Mucosa of descending colon (tissue), 3 donors: ENCODE measurements at regions not wholly inside any gene's neighbourhood (a gene's known extent, or its start where the extent isn't known, plus 50 kb on each side); places are given as distances from the start of the nearest gene placed in this dataset.

ENCODE experiments used
- ATAC-seq: fragments of 200-7000 bp; cut with Tn5 transposase; one replicate; pipeline ENCODE4 v1.9.1; 2020; ENCODE audit warnings: mild to moderate bottlenecking, moderate library complexity
- DNase-seq, 3 donors: peaks; one replicate each; pipeline ENCODE4 v3.0.0-alpha.2; 2020
- H3K36me3 ChIP-seq: fragments of 200-600 bp; one replicate; pipeline ENCODE4 v1.8.0; 2021; ENCODE audit warnings: low read depth, mild to moderate bottlenecking
- H3K4me1 ChIP-seq: fragments of 200-600 bp; one replicate; pipeline ENCODE4 v1.8.0; 2021; ENCODE audit warnings: low read depth, mild to moderate bottlenecking
- H3K4me3 ChIP-seq: fragments of 200-600 bp; one replicate; pipeline ENCODE4 v1.8.0; 2021; ENCODE audit warnings: mild to moderate bottlenecking
- H3K9me3 ChIP-seq: fragments of 200-600 bp; one replicate; pipeline ENCODE4 v1.8.0; 2021; ENCODE audit warnings: mild to moderate bottlenecking
- CTCF ChIP-seq: fragments of 200-600 bp; IDR thresholded peaks from one replicate; pipeline ENCODE4 v1.8.0; 2022; ENCODE audit warnings: antibody characterized with exemption, mild to moderate bottlenecking
- intact Hi-C, 2 donors: fragments of 100-400 bp; cut with DNase I in 1 of 2; cut with micrococcal nuclease in 1 of 2; formaldehyde crosslinking; loops; one replicate each; pipeline versions ENCODE4 v1.11.0 to v1.11.1; 2022; cut with DNase I, micrococcal nuclease
- donor health status: DM: no; HTN: no; CAD: no; lungs with moderate emphysema.
- donor health status: DM: no; HTN: no; CAD: no.
- donor health status: DM: no; HTN: yes; CAD: no.

GRCh38 chr1:218804014-218804785 lies 369.5 kb upstream of the LYPLAL1 start:
- H3K9me3 ChIP-seq = no peaks in the 10 kb centered on the region
- DNase-seq (no peak), ATAC-seq (no peak)
- H3K4me3 ChIP-seq = no peak overlapping the region
- H3K36me3 ChIP-seq = no peaks in the 10 kb centered on the region
- no peak for TF ChIP-seq CTCF
- intact Hi-C loops = no loop called here
- H3K4me1 ChIP-seq = no peaks in the 10 kb centered on the region

- H3K9me3 ChIP-seq = no peaks in the 10 kb centered on the region
- H3K4me1 ChIP-seq = no peaks in the 10 kb centered on the region
- DNase-seq (no peak), ATAC-seq (no peak)
- no peak for TF ChIP-seq CTCF
- intact Hi-C loops = no loop called here
- no peaks in the 10 kb centered on the region for H3K36me3 ChIP-seq
- no peak overlapping the region for H3K4me3 ChIP-seq
Measured at GRCh38 chr1:218809061-218809460, 364.6 kb upstream of the LYPLAL1 start.

- no peak for TF ChIP-seq CTCF
- no peak for DNase-seq
- Histone ChIP-seq H3K9me3 (no peaks in the 10 kb centered on the region), H3K4me3 (no peak overlapping the region), H3K4me1 (no peaks in the 10 kb centered on the region), H3K36me3 (no peaks in the 10 kb centered on the region)
- intact Hi-C loops = no loop called here
- ATAC-seq = no peak
Measured at GRCh38 chr1:218809625-218810024, 364.1 kb upstream of the LYPLAL1 start.

- TF ChIP-seq CTCF = no peak
- no peak for ATAC-seq
- Histone ChIP-seq H3K4me1 (no peaks in the 10 kb centered on the region), H3K9me3 (no peaks in the 10 kb centered on the region), H3K4me3 (no peak overlapping the region), H3K36me3 (no peaks in the 10 kb centered on the region)
- intact Hi-C loops = no loop called here
- DNase-seq = no peak
Measured at GRCh38 chr1:218810306-218810705, 363.4 kb upstream of the LYPLAL1 start.

GRCh38 chr1:218811497-218811896 lies 362.2 kb upstream of the LYPLAL1 start:
- Histone ChIP-seq H3K4me1 (no peaks in the 10 kb centered on the region), H3K36me3 (no peaks in the 10 kb centered on the region), H3K4me3 (no peak overlapping the region), H3K9me3 (no peaks in the 10 kb centered on the region)
- TF ChIP-seq CTCF = no peak
- no peak for DNase-seq
- intact Hi-C loops = no loop called here
- ATAC-seq = no peak

GRCh38 chr1:218812360-218812759 lies 361.3 kb upstream of the LYPLAL1 start:
- no peak for TF ChIP-seq CTCF
- H3K9me3 ChIP-seq = no peaks in the 10 kb centered on the region
- intact Hi-C loops = no loop called here
- no peak for ATAC-seq
- H3K4me1 ChIP-seq = no peaks in the 10 kb centered on the region
- DNase-seq = no peak
- H3K36me3 ChIP-seq = no peaks in the 10 kb centered on the region
- no peak overlapping the region for H3K4me3 ChIP-seq
